Omental fat pad (tissue), 3 donors: ENCODE measurements at regions not wholly inside any gene's neighbourhood (a gene's known extent, or its start where the extent isn't known, plus 50 kb on each side); places are given as distances from the start of the nearest gene placed in this dataset.
"Not testable (repeated sequence)": the region's sequence is repeated elsewhere in the genome, so short reads cannot be mapped to it uniquely, and the experiment has no call there.

Experiments used
- ATAC-seq: fragments of 150-250 bp; one replicate; pipeline ENCODE4 v1.9.1; 2016; ENCODE audit warnings: mild to moderate bottlenecking, moderate library complexity; ENCODE audit not compliant: low FRiP score
- DNase-seq: peaks from one replicate; pipeline ENCODE4 v3.0.0-alpha.2; 2019; ENCODE audit warnings: low spot score
- TF ChIP-seq, protein P1 (sequence below), 3 donors: fragments of 450-650 bp; IDR thresholded peaks; one replicate each; pipeline ENCODE4 v1.5.1; 2016 to 2017; ENCODE audit warnings: antibody characterized with exemption in 3 of 3, mild to moderate bottlenecking in 3 of 3, moderate library complexity in 2 of 3

DNA sequence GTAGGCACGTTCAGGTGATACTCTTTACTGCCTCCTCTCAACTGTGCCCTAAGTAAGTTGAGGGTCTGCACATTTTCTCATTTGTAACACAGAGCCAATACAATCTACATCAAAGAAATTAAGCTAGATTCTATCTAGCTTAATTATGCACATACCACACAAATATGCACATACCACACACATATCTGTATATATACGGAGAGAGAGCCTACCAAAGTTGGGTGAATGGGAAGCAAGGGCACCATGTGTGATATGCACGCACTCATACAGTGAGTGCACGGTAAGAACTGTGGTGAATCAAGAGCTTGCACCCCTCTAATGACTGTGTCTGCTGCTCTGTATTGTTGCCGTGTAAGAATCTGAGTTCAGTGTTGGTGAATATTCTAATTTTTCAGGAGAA is 314.9 kb downstream of the ZNF326 start:
- TF ChIP-seq, protein P1, sequence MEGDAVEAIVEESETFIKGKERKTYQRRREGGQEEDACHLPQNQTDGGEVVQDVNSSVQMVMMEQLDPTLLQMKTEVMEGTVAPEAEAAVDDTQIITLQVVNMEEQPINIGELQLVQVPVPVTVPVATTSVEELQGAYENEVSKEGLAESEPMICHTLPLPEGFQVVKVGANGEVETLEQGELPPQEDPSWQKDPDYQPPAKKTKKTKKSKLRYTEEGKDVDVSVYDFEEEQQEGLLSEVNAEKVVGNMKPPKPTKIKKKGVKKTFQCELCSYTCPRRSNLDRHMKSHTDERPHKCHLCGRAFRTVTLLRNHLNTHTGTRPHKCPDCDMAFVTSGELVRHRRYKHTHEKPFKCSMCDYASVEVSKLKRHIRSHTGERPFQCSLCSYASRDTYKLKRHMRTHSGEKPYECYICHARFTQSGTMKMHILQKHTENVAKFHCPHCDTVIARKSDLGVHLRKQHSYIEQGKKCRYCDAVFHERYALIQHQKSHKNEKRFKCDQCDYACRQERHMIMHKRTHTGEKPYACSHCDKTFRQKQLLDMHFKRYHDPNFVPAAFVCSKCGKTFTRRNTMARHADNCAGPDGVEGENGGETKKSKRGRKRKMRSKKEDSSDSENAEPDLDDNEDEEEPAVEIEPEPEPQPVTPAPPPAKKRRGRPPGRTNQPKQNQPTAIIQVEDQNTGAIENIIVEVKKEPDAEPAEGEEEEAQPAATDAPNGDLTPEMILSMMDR (IDR thresholded peaks at IDR 0.05), result no peak
- ATAC-seq (no peak), DNase-seq (no peak)

DNA sequence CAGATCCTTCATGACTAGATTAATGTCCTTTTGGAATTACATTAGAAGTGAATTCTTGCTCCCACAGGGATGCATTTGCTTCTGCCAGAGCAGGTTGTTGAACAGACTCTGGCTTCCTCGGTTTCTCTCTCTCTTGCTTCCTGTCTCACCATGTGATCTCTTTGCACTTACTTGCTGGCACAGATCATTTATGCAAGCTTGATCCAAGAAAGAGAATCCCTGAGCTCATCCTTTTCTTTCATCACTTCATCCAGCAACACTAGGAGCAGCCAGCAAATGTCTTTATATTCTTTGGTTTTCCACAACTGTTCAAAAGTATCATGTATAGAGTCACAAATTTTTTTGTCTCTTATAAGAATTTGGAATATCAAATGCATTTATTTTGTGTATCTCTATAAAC is 313.5 kb downstream of the ZNF326 start:
- TF ChIP-seq, protein P1 (IDR thresholded peaks at IDR 0.05), result no peak
- DNase-seq (no peak), ATAC-seq (no peak)

DNA sequence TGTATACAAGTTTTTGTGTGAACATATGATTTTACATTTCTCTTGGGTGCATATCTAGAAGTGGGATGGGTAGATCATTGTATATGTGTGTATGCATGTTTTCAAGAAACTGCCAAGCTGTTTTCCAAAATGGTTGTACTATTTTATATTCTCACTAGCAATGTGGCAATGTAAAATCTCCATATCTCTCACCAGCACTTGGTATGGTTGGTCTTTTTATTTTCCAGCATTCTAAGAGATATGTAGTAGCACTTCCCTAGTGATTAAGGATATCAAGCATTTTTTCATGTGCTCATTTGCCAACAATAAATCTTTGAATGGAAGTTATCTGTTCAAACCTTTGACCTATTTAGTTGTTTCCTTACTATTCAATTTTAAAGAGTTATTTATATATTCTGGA is 310.7 kb downstream of the ZNF326 start:
- ATAC-seq (no peak), DNase-seq (no peak)
- TF ChIP-seq, protein P1 (IDR thresholded peaks at IDR 0.05), result no peak

DNA sequence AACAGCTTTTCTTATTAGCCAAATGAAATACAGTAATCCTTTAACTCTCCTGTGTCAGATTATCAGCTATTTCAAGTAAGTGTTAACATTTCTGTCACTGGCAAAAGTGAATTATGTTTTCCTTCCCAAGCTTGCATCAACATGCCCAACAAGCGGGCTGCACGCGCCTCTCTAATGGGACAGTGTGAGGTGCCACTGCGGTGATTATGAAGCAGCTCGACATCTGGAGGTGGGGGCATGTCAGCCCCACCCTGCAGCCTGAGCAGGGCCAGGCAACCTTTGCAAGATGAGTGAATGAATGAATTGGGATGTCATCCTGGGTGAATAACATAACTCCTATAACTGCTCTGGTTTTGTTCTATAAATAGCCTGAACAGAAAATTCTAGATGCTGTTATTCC is 301.4 kb downstream of the ZNF326 start:
- DNase-seq (no peak), ATAC-seq (no peak)
- TF ChIP-seq, protein P1 (IDR thresholded peaks at IDR 0.05), result no peak

DNA sequence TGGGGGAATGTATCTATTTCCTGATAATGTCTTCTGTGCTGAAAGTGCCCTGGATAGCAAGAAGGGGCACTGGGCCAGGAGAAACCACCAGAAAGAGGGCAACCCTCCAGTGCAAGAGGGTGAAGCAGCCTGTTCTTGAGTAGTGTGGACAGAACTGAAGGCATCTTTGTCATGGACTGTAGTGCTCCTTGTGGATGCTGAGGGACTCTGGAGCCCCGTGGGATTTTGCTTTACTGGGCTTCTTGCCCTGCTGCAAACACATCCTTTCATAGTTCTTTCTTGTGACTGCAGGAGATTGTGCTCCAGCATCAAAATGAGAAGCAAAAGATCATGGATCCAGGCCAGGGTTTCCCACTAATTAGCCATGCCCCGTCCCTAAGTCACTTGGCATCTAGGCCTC is 300.6 kb downstream of the ZNF326 start:
- no peak for ATAC-seq
- TF ChIP-seq, protein P1 (IDR thresholded peaks at IDR 0.05), result no peak

DNA sequence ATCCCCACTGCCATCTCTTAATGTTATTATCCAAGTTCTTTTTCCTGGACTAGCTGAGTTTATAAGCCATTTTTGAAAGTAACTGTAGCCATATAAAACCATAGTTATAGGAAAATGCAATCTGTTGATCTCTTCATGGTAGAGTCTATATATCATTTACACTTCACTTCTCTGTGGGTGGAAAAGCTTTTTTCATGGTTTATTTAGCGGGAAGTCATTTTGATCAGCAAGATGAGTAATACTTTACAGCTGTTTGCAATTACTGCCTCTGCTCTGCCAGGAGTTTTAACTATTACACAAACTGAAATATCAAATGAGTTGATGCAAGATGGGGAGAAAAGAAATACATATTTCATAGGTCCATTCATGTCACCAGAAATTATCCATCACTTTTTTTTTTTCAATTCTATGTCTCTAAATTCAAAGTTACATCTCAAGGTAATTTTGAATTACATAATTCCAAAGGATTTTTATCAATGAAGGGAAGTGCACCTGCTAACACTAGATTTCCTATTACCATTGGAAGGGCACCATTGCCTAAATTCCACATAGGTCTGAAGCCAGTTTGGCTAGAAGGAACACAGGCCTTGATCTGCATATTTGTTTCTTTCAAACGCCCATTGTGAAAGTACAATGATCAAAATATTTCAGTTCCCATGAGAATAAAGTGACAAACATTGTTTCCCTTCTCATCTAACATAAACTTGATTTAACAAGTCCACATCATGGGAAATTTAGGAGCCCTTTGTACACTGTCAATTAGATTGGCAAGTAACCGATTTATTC is 296.7 kb downstream of the ZNF326 start:
- TF ChIP-seq, protein P1 (IDR thresholded peaks at IDR 0.05), result no peak
- DNase-seq (no peak), ATAC-seq (no peak)

More for the DNA sequence above, 300.6 kb downstream of the ZNF326 start:
- no peak for DNase-seq

DNA sequence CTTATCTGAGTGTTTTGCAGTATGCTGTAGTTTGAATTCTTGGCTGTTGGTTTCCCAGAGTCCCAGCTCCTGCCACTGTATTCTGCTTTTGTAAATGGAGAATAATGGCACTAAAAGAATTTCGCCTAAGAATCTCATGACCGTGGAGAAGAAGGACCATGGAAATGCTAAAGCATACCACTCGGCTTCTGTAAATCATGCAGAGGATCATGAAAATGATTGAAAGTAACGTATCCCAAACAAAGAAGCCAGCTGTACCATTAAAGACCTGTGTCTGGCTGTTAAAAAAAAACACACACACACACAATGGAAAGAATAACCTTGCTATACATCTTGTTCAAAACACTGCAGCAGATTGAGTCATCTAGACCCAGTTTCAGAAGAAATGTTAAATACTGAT is 287.9 kb downstream of the ZNF326 start:
- no peak for DNase-seq
- TF ChIP-seq, protein P1 (IDR thresholded peaks at IDR 0.05), result no peak
- ATAC-seq, result no peak

DNA sequence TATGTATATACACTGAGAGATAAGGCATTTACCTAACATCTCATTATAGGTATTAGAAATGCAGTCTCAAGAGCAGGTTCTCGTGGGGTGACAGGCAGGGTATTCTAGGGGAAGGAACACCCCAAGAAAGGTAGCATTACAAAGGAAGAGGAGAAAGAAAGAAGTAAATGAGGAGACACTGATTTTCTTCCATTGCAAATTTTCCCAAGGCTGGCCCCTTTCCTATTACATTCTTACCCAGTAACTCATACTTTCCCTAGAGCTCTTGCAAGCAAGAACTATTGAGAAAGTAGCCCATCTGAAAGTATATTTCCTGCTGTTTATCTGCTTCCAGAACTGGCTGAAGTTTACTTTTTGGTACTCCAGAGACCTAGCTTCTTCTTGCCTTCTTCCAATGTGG is 287.0 kb downstream of the ZNF326 start:
- DNase-seq, ATAC-seq: not testable (repeated sequence)
